DOHH2 (cell line): ENCODE measurements at regions not wholly inside any gene's neighbourhood (a gene's known extent, or its start where the extent isn't known, plus 50 kb on each side); places are given as distances from the start of the nearest gene placed in this dataset.

Experiments
- H3F3A ChIP-seq: fragments of 200-600 bp; sonication (generic), shearing (Covaris generic); 2 replicates; pipeline ENCODE4 v1.6.0; 2016; ENCODE audit warnings: antibody characterized with exemption, mild to moderate bottlenecking; ENCODE audit not compliant: control insufficient read depth, insufficient read depth
- H3K27ac ChIP-seq: fragments of 200-600 bp; sonication (generic); 2 replicates; pipeline ENCODE4 v1.5.1; 2014; ENCODE audit warnings: low read depth, mild to moderate bottlenecking, low read length, moderate library complexity
- H3K27me3 ChIP-seq: fragments of 200-600 bp; sonication (generic); 2 replicates; pipeline ENCODE4 v1.6.1; 2014; ENCODE audit warnings: mild to moderate bottlenecking, low read length, mixed read lengths; ENCODE audit not compliant: control insufficient read depth
- H3K36me3 ChIP-seq: fragments of 200-600 bp; sonication (generic); 2 replicates; pipeline ENCODE4 v1.6.1; 2014; ENCODE audit warnings: mild to moderate bottlenecking, low read length, moderate library complexity, mixed read lengths; ENCODE audit not compliant: control insufficient read depth
- H3K4me1 ChIP-seq: fragments of 200-600 bp; sonication (generic); 2 replicates; pipeline ENCODE4 v1.6.1; 2014; ENCODE audit warnings: mild to moderate bottlenecking, low read length, mixed read lengths; ENCODE audit not compliant: control insufficient read depth
- H3K4me2 ChIP-seq: fragments of 200-600 bp; sonication (generic); 2 replicates; pipeline ENCODE4 v1.6.0; 2014; ENCODE audit warnings: mild to moderate bottlenecking, low read length, moderate library complexity
- H3K4me3 ChIP-seq: fragments of 200-600 bp; sonication (generic); 2 replicates; pipeline ENCODE4 v1.5.1; 2014; ENCODE audit warnings: mild to moderate bottlenecking, low read length, mixed read lengths
- H3K79me2 ChIP-seq: fragments of 200-600 bp; sonication (generic); 2 replicates; pipeline ENCODE4 v1.6.1; 2014; ENCODE audit warnings: mild to moderate bottlenecking, low read length, mixed read lengths; ENCODE audit not compliant: control insufficient read depth
- H3K9me2 ChIP-seq: fragments of 200-600 bp; sonication (generic); replicated peaks from 2 replicates; pipeline ENCODE4 v1.6.1; 2014; ENCODE audit warnings: mild to moderate bottlenecking, low read length, mixed read lengths; ENCODE audit not compliant: control insufficient read depth
- H3K9me3 ChIP-seq: fragments of 200-600 bp; sonication (generic); 2 replicates; pipeline ENCODE4 v1.6.1; 2014; ENCODE audit warnings: antibody characterized with exemption, low read length, mixed read lengths; ENCODE audit not compliant: control insufficient read depth, insufficient read depth
- H4K20me1 ChIP-seq: fragments of 200-600 bp; sonication (generic); 2 replicates; pipeline ENCODE4 v1.6.0; 2014; ENCODE audit warnings: low read depth, mild to moderate bottlenecking, antibody characterized with exemption, low read length, moderate library complexity; ENCODE audit not compliant: control insufficient read depth, insufficient read depth
- EZH2phosphoT487 ChIP-seq: fragments of 200-600 bp; sonication (generic); IDR thresholded peaks from 2 replicates; pipeline ENCODE4 v1.6.1; 2017; ENCODE audit warnings: borderline replicate concordance, mild to moderate bottlenecking, antibody characterized with exemption, low read length, moderate library complexity, mixed read lengths
- TF ChIP-seq, protein P1 (sequence below): fragments of 200-600 bp; sonication (generic); IDR thresholded peaks from one replicate; pipeline ENCODE4 v1.5.1; 2014; ENCODE audit warnings: antibody characterized with exemption, mild to moderate bottlenecking, low read depth, low read length; ENCODE audit not compliant: poor library complexity, severe bottlenecking

DNA sequence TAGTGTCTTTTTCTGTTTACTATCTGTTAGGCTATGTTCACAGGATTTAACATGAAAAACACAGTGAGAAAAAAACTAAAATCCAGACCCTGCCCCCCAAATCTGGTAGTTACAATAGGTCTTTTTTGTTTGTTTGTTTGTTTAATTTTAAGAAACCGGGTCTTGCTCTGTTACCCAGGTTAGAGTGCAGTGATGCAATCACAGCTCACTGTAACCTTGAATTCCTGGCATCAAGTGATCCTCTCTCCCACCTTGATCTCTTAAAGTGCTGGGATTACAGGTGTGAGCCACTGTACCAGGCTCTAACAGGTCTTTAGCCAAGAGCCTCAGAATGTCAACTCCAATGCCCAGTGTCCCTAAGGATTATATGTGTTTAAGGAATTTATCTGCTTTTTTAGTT lies 88.0 kb upstream of the GOLIM4 start:
- no peaks in the 10 kb centered on the region for H3K9me3 ChIP-seq
- no peaks in the 10 kb centered on the region for H4K20me1 ChIP-seq
- no peaks in the 10 kb centered on the region for H3K36me3 ChIP-seq
- H3K27me3 ChIP-seq = no peaks in the 10 kb centered on the region
- no peaks in the 10 kb centered on the region for H3K9me2 ChIP-seq
- TF ChIP-seq EZH2phosphoT487 = no peak
- TF ChIP-seq, protein P1, sequence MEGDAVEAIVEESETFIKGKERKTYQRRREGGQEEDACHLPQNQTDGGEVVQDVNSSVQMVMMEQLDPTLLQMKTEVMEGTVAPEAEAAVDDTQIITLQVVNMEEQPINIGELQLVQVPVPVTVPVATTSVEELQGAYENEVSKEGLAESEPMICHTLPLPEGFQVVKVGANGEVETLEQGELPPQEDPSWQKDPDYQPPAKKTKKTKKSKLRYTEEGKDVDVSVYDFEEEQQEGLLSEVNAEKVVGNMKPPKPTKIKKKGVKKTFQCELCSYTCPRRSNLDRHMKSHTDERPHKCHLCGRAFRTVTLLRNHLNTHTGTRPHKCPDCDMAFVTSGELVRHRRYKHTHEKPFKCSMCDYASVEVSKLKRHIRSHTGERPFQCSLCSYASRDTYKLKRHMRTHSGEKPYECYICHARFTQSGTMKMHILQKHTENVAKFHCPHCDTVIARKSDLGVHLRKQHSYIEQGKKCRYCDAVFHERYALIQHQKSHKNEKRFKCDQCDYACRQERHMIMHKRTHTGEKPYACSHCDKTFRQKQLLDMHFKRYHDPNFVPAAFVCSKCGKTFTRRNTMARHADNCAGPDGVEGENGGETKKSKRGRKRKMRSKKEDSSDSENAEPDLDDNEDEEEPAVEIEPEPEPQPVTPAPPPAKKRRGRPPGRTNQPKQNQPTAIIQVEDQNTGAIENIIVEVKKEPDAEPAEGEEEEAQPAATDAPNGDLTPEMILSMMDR = no peak
- H3F3A ChIP-seq = no peaks in the 10 kb centered on the region
- no peak overlapping the region for H3K27ac ChIP-seq
- H3K4me2 ChIP-seq = no peak overlapping the region
- no peaks in the 10 kb centered on the region for H3K4me1 ChIP-seq
- no peak overlapping the region for H3K4me3 ChIP-seq
- H3K79me2 ChIP-seq = no peaks in the 10 kb centered on the region

DNA sequence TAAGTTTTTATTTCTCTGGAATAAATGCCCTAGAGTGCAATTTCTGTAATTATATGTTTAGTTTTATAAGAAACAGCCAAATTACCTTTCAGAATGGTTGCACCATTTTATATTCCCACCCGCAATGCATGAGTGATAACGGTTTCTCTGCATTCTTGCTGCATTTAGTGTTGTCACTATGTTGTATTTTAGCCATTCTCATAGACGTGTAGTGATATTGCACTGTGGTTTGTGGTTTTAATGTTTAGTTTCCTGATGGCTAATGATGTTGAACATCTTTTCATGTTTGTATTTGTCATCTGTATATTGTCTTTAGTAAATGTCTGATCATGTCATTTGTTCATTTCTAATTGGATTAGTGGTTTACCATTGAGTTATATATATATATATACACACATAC lies 73.0 kb upstream of the GOLIM4 start:
- Histone ChIP-seq H3K27ac (no peak overlapping the region), H3K27me3 (peaks cover 3% of the 10 kb centered on the region; the same call in 1 of the 2 replicates), H3K4me1 (peaks cover 9% of the 10 kb centered on the region), H3K4me2 (no peak overlapping the region), H3K4me3 (no peak overlapping the region), H3K36me3 (no peaks in the 10 kb centered on the region), H4K20me1 (no peaks in the 10 kb centered on the region), H3K9me2 (no peaks in the 10 kb centered on the region), H3K9me3 (no peaks in the 10 kb centered on the region), H3F3A (no peaks in the 10 kb centered on the region), H3K79me2 (no peaks in the 10 kb centered on the region)
- TF ChIP-seq, protein P1 = no peak
- TF ChIP-seq EZH2phosphoT487 = no peak

DNA sequence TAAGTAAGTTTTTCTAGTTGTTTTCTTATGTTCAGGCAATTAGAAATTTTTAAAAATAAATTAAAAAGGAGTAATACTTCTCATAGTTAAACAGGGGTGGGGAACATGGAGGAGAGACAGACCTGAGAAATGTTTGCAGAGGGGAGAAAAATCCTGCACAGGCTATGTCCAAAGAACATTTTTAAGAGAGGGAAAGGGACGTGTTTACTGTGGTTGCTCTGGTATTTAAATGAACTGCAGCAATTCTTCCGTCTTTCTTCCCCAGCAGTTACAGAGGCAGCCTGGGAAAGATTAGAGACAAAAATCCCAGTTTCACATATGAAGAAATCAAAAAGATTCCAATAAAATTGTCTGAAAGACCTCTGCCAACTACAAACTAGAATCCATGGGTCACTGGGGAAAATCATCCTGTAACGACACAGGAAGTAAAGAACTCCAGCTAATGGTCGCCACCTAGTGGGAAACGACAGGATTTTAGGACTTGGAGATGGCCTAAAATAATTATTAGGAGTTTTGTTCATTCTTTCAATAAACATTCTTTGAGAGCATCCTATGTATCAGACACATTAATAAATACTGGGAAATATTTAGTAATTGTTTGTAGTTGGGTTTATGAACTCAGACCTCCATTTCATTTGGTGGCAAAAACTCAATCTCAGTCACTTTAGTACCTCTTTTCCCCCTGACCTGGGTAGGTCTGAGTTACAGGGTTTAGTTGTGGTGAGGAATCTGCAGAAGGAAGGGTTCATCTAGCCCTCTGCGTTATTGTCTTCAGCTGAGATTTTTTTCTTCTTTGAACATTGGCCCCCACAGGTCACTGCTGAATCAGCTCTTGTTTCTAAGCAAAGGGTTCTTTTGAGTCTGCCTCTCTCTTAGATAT lies 69.9 kb upstream of the GOLIM4 start:
- H3K4me2 ChIP-seq = peak overlapping the region; percentile 54
- H3K27ac ChIP-seq = no peak overlapping the region
- peak overlapping the region; percentile 48 for H3K4me3 ChIP-seq

More for the DNA sequence above, 69.9 kb upstream of the GOLIM4 start:
- H3K36me3 ChIP-seq = no peaks in the 10 kb centered on the region
- peaks cover 9% of the 10 kb centered on the region for H3K4me1 ChIP-seq
- H3K9me2 ChIP-seq = no peaks in the 10 kb centered on the region
- H3K27me3 ChIP-seq = peaks cover 3% of the 10 kb centered on the region; the same call in 1 of the 2 replicates
- H3K9me3 ChIP-seq = no peaks in the 10 kb centered on the region
- no peaks in the 10 kb centered on the region for H4K20me1 ChIP-seq
- H3F3A ChIP-seq = no peaks in the 10 kb centered on the region
- TF ChIP-seq EZH2phosphoT487 = no peak
- TF ChIP-seq, protein P1 = peak; percentile 75
- H3K79me2 ChIP-seq = no peaks in the 10 kb centered on the region
